Astrocyte of the spinal cord (primary cell): ENCODE measurements at regions not wholly inside any gene's neighbourhood (a gene's known extent, or its start where the extent isn't known, plus 50 kb on each side); places are given as distances from the start of the nearest gene placed in this dataset.
"Not testable (repeated sequence)": the region's sequence is repeated elsewhere in the genome, so short reads cannot be mapped to it uniquely, and the experiment has no call there.

Source experiments
- DNase-seq: peaks from one replicate; pipeline ENCODE4 v3.0.0; 2011; ENCODE audit warnings: low read depth, low spot score
- H3K4me3 ChIP-seq: 2 replicates; pipeline ENCODE4 v1.5.1; 2011; ENCODE audit warnings: low read depth, mild to moderate bottlenecking, low read length, moderate library complexity
- in situ Hi-C: cut with HindIII; loops from 2 replicates; pipeline ENCODE4 v1.10.0; 2017; ENCODE audit warnings: low sequenced_read_pairs
- TF ChIP-seq, protein P1 (sequence below): IDR thresholded peaks from 2 replicates; pipeline ENCODE4 v1.5.1; 2012; ENCODE audit warnings: low read depth, mild to moderate bottlenecking, low read length, inconsistent platforms

DNA sequence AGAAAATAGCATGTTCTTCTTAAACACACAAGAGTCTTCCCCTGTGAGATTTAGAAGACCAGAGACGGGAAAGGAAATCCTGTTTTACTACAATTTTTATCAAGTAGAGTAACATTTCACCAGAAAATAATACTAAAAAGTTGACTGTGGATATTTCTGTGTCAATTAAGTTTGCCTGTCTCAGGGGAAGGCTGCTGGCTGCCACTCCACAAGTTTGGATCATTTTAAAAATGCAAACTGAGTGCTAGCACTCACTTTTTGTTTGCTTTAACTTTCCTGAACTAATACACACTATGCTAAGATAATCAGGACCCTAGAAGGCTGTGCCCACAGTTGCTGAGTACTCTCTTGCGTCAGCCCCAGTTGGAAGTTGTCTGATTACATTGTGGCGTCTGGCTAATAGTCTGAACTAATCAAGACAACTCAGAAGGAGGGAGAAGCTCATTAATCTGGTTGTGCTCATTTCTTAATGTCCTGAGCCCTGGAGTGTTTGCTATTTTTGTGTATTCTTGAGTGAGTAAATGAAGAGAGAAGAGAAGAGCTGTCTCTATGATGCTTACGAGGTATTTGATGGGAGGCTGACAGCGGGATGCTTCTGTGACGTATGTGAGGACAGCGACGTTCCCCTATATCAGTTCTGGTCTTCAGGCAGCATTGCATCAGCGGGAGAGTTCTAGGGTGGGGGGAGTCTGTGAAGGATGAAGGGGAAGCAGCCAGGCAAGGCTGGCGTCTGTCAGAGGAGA lies 664.2 kb downstream of the QKI start:
- TF ChIP-seq, protein P1, sequence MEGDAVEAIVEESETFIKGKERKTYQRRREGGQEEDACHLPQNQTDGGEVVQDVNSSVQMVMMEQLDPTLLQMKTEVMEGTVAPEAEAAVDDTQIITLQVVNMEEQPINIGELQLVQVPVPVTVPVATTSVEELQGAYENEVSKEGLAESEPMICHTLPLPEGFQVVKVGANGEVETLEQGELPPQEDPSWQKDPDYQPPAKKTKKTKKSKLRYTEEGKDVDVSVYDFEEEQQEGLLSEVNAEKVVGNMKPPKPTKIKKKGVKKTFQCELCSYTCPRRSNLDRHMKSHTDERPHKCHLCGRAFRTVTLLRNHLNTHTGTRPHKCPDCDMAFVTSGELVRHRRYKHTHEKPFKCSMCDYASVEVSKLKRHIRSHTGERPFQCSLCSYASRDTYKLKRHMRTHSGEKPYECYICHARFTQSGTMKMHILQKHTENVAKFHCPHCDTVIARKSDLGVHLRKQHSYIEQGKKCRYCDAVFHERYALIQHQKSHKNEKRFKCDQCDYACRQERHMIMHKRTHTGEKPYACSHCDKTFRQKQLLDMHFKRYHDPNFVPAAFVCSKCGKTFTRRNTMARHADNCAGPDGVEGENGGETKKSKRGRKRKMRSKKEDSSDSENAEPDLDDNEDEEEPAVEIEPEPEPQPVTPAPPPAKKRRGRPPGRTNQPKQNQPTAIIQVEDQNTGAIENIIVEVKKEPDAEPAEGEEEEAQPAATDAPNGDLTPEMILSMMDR = no peak
- DNase-seq = no peak
- no peak overlapping the region for H3K4me3 ChIP-seq
- in situ Hi-C loops = no loop called here

DNA sequence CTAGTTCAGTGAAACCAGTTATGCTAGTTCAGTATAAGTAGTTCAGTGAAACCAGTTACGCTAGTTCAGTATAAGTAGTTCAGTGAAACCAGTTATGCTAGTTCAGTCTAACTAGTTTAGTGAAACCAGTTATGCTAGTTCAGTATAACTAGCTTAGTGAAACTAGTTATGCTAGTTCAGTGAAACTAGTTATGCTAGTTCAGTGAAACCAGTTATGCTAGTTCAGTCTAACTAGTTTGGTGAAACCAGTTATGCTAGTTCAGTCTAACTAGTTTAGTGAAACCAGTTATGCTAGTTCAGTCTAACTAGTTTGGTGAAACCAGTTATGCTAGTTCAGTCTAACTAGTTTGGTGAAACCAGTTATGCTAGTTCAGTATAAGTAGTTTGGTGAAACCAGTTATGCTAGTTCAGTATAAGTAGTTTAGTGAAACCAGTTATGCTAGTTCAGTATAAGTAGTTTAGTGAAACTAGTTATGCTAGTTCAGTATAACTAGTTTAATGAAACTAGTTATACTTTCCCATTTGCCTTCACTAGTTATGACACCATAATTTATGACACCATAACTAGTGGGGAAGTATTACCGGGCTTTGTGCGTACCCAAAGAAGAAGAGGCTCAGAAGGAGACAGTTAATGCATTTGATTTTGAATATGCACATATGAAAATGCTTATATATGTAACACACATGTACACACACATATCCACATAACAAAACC lies 662.5 kb downstream of the QKI start:
- H3K4me3 ChIP-seq, DNase-seq, in situ Hi-C loops: not testable (repeated sequence)

- TF ChIP-seq, protein P1 = no peak
- no peak for DNase-seq
- in situ Hi-C loops = no loop called here
- no peak overlapping the region for H3K4me3 ChIP-seq
Observed at GRCh38 chr6:164075981-164076615, 661.6 kb downstream of the QKI start.

- TF ChIP-seq, protein P1 = no peak
- in situ Hi-C loops = no loop called here
- no peak overlapping the region for H3K4me3 ChIP-seq
- no peak for DNase-seq
Observed at GRCh38 chr6:164072240-164072666, 657.7 kb downstream of the QKI start.

- in situ Hi-C loops = no loop called here
- DNase-seq = peak; percentile 86
- H3K4me3 ChIP-seq = no peak overlapping the region
- TF ChIP-seq, protein P1 = no peak
Observed at GRCh38 chr6:164069350-164069990, 655.0 kb downstream of the QKI start.

DNA sequence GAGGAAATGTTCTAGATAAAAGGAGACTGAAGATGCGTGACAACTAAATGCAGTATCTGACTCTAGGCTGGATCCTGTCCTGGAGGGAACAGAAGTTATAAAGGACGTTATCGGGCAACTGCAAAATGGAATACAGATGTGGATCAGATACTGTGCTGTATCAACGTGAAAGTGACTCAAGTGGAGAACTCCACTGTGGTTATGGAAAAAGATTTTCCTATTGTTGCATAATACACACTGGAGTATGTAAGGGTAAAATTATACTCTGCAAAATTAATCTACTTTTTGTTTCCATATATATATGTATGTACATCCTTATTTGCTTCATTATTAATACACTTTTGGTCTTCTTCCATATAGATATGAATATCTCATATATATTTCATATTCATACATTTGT lies 654.0 kb downstream of the QKI start:
- TF ChIP-seq, protein P1 = no peak
- no peak for DNase-seq
- H3K4me3 ChIP-seq = no peak overlapping the region
- in situ Hi-C loops = no loop called here
